C4-2B (cell line): ENCODE measurements at regions not wholly inside any gene's neighbourhood (a gene's known extent, or its start where the extent isn't known, plus 50 kb on each side); places are given as distances from the start of the nearest gene placed in this dataset.

Experiments
- ZFX ChIP-seq: fragments of 450-650 bp; IDR thresholded peaks from 2 replicates; pipeline ENCODE4 v1.6.1; 2017
- TF ChIP-seq, protein P1 (sequence below): fragments of 450-650 bp; conservative IDR thresholded peaks from 2 replicates; pipeline ENCODE4 v1.5.1; 2017; ENCODE audit warnings: mild to moderate bottlenecking

DNA sequence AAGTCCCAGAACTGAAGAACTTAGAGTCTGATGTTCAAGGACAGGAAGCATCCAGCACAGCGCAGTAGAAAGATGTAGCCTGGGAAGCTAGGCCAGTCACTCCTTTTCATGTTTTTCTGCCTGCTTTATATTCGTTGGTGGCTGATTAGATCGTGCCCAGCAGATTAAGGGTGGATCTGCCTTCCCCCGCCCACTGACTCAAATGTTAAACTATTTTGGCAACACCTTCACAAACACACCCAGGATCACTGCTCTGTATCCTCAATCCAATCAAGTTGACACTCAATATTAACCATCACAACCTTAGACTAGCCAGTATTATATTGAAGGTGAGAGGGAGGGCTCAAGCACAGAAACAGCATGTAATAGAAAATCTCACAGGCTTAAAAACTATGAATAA is 222.9 kb downstream of the C12orf50 start:
- TF ChIP-seq, protein P1, sequence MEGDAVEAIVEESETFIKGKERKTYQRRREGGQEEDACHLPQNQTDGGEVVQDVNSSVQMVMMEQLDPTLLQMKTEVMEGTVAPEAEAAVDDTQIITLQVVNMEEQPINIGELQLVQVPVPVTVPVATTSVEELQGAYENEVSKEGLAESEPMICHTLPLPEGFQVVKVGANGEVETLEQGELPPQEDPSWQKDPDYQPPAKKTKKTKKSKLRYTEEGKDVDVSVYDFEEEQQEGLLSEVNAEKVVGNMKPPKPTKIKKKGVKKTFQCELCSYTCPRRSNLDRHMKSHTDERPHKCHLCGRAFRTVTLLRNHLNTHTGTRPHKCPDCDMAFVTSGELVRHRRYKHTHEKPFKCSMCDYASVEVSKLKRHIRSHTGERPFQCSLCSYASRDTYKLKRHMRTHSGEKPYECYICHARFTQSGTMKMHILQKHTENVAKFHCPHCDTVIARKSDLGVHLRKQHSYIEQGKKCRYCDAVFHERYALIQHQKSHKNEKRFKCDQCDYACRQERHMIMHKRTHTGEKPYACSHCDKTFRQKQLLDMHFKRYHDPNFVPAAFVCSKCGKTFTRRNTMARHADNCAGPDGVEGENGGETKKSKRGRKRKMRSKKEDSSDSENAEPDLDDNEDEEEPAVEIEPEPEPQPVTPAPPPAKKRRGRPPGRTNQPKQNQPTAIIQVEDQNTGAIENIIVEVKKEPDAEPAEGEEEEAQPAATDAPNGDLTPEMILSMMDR = no peak
- no peak for TF ChIP-seq ZFX
